ENCODE measurements at regions not wholly inside any gene's neighbourhood (a gene's known extent, or its start where the extent isn't known, plus 50 kb on each side); places are given as distances from the start of the nearest gene placed in this dataset.

- Histone ChIP-seq H3K27ac (replicated peaks) (peak overlapping the region; percentile 83), H3K27me3 (ENCODE audit: low read depth) (no peaks in the 10 kb centered on the region), H3K4me3 (no peak overlapping the region), H3K36me3 (no peaks in the 10 kb centered on the region), H3K9me3 (replicated peaks) (peaks cover 24% of the 10 kb centered on the region), H3K4me1 (peaks cover 16% of the 10 kb centered on the region)
- TF ChIP-seq CTCF (IDR thresholded peaks at IDR 0.05; ENCODE audit: borderline replicate concordance), result no peak
- intact Hi-C loops (cut with micrococcal nuclease), result no loop called here
- peak; percentile 61 for DNase-seq
These were observed 160.1 kb upstream of the IRX3 start for GRCh38 chr16:54446639-54447038.

GRCh38 chr16:54444851-54445458 lies 158.4 kb upstream of the IRX3 start:
- TF ChIP-seq CTCF (IDR thresholded peaks at IDR 0.05; ENCODE audit: borderline replicate concordance), result no peak
- no peak for DNase-seq
- H3K36me3 ChIP-seq, result no peaks in the 10 kb centered on the region
- intact Hi-C loops (cut with micrococcal nuclease), result no loop called here
- H3K27ac ChIP-seq (replicated peaks), result no peak overlapping the region
- H3K9me3 ChIP-seq (replicated peaks), result peaks cover 24% of the 10 kb centered on the region
- H3K4me1 ChIP-seq, result peaks cover 16% of the 10 kb centered on the region
- no peak overlapping the region for H3K4me3 ChIP-seq
- no peaks in the 10 kb centered on the region for H3K27me3 ChIP-seq (ENCODE audit: low read depth)

DNA sequence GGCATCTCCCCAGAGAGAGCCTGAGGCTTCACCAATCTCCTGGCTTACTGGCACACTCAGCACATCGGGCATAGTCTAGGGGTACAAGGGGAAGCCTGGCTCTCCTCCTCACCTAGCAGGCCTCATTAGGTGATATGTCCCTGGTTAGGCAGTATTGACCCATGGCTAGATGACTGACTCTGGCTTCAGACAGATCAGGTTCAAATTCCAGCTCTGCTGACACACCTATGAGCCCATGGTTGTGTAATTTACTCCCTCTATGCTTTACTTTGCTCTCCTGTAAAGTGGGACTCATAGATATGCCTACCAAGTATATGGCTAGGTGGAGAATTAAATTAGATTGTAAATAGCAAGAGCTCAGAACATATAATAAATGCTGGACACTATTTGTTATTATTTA lies 157.3 kb upstream of the IRX3 start:
- H3K4me1 ChIP-seq, result peaks cover 16% of the 10 kb centered on the region
- TF ChIP-seq CTCF (IDR thresholded peaks at IDR 0.05; ENCODE audit: borderline replicate concordance), result no peak
- intact Hi-C loops (cut with micrococcal nuclease), result no loop called here
- H3K27ac ChIP-seq (replicated peaks), result no peak overlapping the region
- H3K4me3 ChIP-seq, result no peak overlapping the region
- no peaks in the 10 kb centered on the region for H3K36me3 ChIP-seq
- peaks cover 24% of the 10 kb centered on the region for H3K9me3 ChIP-seq (replicated peaks)
- no peak for DNase-seq
- H3K27me3 ChIP-seq (ENCODE audit: low read depth), result no peaks in the 10 kb centered on the region

DNA sequence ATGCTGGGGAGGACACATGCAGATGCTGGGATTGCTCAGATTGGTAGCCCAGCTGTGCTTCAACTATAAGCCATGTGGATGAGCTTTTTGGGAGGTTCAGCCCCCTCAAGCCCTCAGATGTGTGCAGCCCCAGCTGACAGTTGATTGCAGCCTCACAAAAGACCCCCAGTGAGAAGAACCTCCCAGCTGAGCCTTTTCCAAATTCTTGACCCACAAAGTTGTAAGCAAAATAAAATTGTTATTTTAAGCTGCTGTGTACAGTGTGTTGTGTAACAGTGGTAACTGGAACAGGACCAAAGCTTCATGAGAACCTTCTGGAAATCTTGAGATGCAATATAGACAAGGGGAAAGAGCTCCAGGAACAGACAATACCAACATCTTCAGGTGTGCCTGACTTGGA lies 156.8 kb upstream of the IRX3 start:
- Histone ChIP-seq H3K9me3 (replicated peaks) (peaks cover 24% of the 10 kb centered on the region), H3K27me3 (ENCODE audit: low read depth) (no peaks in the 10 kb centered on the region), H3K36me3 (no peaks in the 10 kb centered on the region), H3K4me1 (peaks cover 16% of the 10 kb centered on the region), H3K27ac (replicated peaks) (no peak overlapping the region), H3K4me3 (no peak overlapping the region)
- no peak for DNase-seq
- TF ChIP-seq CTCF (IDR thresholded peaks at IDR 0.05; ENCODE audit: borderline replicate concordance), result no peak
- intact Hi-C loops (cut with micrococcal nuclease), result no loop called here

- intact Hi-C loops (cut with micrococcal nuclease), result no loop called here
- peaks cover 16% of the 10 kb centered on the region for H3K4me1 ChIP-seq
- TF ChIP-seq CTCF (IDR thresholded peaks at IDR 0.05; ENCODE audit: borderline replicate concordance), result no peak
These were observed 156.3 kb upstream of the IRX3 start for GRCh38 chr16:54442864-54443263.

More at GRCh38 chr16:54442864-54443263, 156.3 kb upstream of the IRX3 start:
- Histone ChIP-seq H3K27ac (replicated peaks) (no peak overlapping the region), H3K4me3 (no peak overlapping the region), H3K9me3 (replicated peaks) (peaks cover 24% of the 10 kb centered on the region), H3K36me3 (no peaks in the 10 kb centered on the region), H3K27me3 (ENCODE audit: low read depth) (no peaks in the 10 kb centered on the region)
- DNase-seq, result no peak
